ELR (cell line): ENCODE measurements at regions not wholly inside any gene's neighbourhood (a gene's known extent, or its start where the extent isn't known, plus 50 kb on each side); places are given as distances from the start of the nearest gene placed in this dataset.

Experiments used
- DNase-seq: peaks from one replicate; pipeline ENCODE4 v3.0.0-alpha.2; 2015; ENCODE audit warnings: low read depth

GRCh38 chr11:20311444-20311843, 52.1 kb upstream of the HTATIP2 start:
- no peak for DNase-seq

GRCh38 chr11:20310596-20311394, 52.7 kb upstream of the HTATIP2 start:
- no peak for DNase-seq

GRCh38 chr11:20310137-20310536, 53.4 kb upstream of the HTATIP2 start:
- DNase-seq, result no peak

- no peak for DNase-seq
Observed at GRCh38 chr11:20309231-20310025, 54.1 kb upstream of the HTATIP2 start.

- no peak for DNase-seq
Observed at GRCh38 chr11:20308601-20309000, 54.9 kb upstream of the HTATIP2 start.

DNA sequence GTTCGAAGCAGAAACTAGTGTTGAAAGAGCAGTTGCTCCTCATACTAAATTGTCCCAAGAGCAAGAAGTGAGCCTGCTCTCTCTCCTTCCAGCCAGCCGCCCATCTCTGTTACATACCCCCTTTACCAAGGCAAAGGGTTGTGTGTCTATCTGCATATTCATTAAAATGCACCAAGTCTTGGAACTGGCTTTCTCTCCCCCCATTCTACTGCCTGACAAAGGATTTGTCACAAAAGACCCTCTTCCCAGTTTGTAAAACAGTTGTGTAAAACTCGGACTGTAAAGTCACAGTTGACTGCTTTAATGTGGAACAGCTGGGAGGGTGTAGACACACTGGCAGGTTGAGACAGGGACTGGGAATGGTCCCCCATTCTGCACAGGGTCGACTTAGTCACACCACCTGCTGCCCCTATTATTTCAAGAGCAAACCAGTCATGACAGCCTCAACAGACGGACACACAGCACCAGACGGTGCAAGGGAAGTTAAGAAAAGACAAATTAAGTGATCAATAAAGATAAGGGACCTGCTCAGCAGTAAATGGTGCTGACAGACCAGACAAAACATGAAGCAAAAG, 60.0 kb upstream of the HTATIP2 start:
- DNase-seq, result no peak

DNA sequence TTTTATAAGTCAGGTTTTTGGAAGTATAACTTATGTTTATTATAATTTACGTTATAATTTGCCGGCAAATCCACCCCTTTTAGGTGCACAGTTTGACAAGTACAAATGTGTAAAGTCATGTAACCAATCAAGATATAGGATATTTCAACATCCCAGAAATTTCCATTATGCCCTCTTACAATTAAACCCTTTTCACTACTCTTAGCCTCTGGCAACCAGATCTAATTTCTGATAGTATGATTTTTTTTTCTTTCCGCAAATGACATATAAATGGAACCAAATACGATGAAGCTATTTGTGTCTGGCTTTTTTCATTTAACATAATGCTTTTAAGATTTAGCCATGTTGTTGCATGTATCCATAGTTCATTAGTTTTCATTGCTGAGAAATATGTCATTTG, 69.5 kb upstream of the HTATIP2 start:
- DNase-seq, result no peak

GRCh38 chr11:20293531-20293930, 70.0 kb upstream of the HTATIP2 start:
- DNase-seq, result no peak

DNA sequence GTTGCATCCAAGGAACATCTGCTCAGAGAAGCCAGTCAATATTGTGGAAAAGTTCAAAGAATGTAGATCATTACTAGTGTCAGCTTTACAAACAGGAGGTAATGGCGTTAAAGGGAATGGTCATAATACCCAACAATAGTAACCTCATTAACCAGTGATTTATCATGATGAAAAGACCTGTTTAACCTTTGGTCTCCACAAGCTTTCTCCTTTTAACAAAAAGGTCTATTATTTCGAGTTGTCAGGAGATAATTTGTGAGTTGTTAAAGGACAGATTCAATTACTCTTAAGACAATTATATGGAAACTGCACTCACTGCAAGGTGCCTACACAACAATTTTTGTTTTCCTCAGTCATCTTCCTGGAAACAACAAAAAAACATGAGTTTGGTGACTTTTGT, 73.8 kb upstream of the HTATIP2 start:
- no peak for DNase-seq

- no peak for DNase-seq
Observed at GRCh38 chr11:20283475-20283874, 80.0 kb upstream of the HTATIP2 start.

GRCh38 chr11:20278727-20279126, 84.8 kb upstream of the HTATIP2 start:
- no peak for DNase-seq

- no peak for DNase-seq
Observed at GRCh38 chr11:20277014-20277413, 86.5 kb upstream of the HTATIP2 start.

- DNase-seq, result no peak
Observed at GRCh38 chr11:20275987-20276965, 87.2 kb upstream of the HTATIP2 start.

DNA sequence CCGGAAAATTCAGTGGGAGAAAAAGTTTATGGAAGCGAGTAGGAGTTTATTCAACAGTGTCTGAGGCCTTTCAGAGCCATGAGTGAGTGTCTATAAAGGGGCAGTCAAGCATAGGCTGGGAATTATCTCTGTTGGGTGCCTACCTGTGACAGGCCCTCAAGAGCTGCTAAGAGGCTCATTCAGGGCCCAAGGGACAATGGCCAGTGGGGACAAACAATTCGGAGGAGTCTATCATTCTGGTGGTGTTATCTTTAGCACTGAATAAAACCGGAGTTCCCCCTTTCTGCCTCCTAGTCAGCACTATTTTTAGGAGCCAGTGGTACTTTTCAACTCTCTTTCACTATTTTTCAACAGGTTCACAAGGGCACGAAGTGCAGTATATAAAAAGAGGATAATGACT, 89.5 kb upstream of the HTATIP2 start:
- DNase-seq, result no peak

DNA sequence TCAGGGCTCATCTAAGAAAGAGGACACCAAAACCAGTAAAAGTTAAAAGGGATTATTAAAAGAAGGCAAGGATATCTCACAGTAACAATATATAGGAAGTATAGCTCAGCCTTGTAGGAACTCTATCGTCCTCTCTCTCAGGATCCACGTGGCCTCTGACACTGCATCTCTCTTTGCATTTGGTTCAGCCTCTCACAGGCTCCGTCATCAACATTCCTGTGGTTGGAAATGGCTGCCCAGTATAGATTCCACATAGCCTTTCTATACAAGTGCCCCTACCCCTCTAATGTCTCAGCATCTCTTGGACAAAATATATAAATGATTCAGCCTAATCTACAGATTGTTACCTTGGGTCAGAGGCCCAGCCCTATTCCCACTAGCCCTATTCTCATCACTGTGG, 101.3 kb upstream of the DBX1 start:
- peak; percentile 41 for DNase-seq

- no peak for DNase-seq
Observed at GRCh38 chr11:20260307-20260706, 100.0 kb upstream of the DBX1 start.

GRCh38 chr11:20259506-20259905, 99.2 kb upstream of the DBX1 start:
- DNase-seq, result peak; percentile 15

DNA sequence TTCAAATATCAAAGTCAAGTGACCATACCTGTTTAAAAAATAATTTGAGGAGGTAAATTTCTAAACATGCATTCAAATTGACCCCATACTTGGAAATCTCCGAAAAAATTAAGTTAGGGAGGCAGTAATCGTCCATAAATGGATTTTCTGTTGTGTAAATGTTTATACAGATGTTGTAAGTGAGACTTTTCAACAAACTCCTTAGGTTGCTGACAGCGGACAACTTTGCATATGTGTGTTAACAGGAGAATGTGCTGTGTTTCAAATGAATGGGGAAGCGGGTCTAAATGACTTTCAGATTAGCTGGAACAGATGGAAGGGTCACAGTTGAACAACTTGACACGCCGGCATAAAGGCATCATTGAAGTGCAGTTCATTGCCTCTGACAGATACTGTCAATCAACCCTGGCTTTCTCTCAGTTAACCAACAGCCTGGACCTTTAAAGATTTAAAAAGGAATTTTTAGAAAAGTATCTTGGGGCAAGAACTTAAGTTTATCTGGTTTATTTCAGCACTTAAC, 98.2 kb upstream of the DBX1 start:
- DNase-seq, result no peak

GRCh38 chr11:20256925-20257324, 96.7 kb upstream of the DBX1 start:
- DNase-seq, result no peak

DNA sequence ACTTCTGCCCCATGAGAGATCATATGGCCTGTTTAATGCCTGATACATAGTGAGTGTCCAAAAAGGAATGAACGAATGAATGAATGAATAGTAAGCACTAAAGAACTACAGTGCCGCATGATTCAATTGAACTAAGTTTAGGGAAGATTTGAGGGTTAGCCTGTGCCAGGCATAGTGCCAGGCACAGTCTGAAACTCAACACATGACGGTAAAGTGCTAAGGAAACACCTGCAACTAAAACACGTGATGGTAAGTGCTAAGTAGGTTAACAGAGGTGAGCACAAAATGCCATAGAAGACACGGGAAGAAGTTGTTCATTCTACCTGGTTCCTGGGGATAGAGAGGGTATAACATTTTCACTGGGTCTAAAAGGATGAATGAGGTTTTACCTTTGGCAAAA, 93.5 kb upstream of the DBX1 start:
- DNase-seq, result no peak

DNA sequence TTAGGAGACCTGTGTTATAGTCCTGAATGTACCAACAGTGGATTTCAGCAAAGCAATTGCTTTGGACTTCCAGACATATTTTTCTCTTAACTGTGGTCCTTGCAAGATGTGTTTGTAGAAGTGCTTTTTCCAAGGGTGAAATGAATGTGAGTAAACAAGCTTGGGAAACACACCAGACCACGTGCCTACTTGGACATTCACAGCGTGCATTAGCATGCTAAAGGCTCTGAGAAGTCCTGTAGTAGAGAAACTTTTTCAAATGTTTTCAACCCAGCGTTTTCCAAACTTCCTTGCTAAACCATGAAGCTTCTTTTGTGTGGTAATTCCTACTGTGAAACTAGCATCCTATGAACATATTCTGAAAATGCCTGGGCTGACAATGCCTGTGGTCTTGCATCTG, 91.2 kb upstream of the DBX1 start:
- no peak for DNase-seq
